ENCODE measurements at regions not wholly inside any gene's neighbourhood (a gene's known extent, or its start where the extent isn't known, plus 50 kb on each side); places are given as distances from the start of the nearest gene placed in this dataset.

DNA sequence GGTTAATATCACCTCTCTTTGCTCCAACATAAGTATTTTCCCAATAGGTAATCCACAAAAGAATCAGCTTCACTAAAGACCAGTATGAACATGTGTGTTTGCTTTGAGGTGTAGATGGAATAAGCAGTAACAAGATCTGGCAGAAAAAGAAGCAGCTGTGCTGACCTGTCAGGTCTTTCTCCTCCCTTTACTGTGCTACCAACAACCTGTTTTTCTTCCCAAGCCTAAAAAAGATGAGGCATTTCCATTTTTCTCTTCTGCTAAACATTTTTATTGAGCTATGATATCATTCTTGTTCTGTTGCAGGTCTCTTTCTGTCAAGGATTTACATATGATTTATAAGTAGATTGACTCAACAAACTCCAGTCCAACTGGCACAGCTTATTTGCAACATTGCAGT is 315.2 kb upstream of the GLI3 start:
- TF ChIP-seq, protein P1, sequence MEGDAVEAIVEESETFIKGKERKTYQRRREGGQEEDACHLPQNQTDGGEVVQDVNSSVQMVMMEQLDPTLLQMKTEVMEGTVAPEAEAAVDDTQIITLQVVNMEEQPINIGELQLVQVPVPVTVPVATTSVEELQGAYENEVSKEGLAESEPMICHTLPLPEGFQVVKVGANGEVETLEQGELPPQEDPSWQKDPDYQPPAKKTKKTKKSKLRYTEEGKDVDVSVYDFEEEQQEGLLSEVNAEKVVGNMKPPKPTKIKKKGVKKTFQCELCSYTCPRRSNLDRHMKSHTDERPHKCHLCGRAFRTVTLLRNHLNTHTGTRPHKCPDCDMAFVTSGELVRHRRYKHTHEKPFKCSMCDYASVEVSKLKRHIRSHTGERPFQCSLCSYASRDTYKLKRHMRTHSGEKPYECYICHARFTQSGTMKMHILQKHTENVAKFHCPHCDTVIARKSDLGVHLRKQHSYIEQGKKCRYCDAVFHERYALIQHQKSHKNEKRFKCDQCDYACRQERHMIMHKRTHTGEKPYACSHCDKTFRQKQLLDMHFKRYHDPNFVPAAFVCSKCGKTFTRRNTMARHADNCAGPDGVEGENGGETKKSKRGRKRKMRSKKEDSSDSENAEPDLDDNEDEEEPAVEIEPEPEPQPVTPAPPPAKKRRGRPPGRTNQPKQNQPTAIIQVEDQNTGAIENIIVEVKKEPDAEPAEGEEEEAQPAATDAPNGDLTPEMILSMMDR (IDR thresholded peaks at IDR 0.05), result no peak
- no peak for TF ChIP-seq RCOR1 (IDR thresholded peaks at IDR 0.05; ENCODE audit: low read length)
- TF ChIP-seq RAD21 (IDR thresholded peaks at IDR 0.05; ENCODE audit: low read length), result no peak
- TF ChIP-seq SMC3 (IDR thresholded peaks at IDR 0.05; ENCODE audit: low read depth, low read length), result no peak
- no peak for TF ChIP-seq EP300 (IDR thresholded peaks at IDR 0.05; ENCODE audit: borderline replicate concordance in 1 of 2, low read depth in 1 of 2, low read length in 1 of 2)
- TF ChIP-seq POLR2AphosphoS5 (IDR thresholded peaks at IDR 0.05; ENCODE audit: low read depth, low read length), result no peak
- TF ChIP-seq, protein P2, sequence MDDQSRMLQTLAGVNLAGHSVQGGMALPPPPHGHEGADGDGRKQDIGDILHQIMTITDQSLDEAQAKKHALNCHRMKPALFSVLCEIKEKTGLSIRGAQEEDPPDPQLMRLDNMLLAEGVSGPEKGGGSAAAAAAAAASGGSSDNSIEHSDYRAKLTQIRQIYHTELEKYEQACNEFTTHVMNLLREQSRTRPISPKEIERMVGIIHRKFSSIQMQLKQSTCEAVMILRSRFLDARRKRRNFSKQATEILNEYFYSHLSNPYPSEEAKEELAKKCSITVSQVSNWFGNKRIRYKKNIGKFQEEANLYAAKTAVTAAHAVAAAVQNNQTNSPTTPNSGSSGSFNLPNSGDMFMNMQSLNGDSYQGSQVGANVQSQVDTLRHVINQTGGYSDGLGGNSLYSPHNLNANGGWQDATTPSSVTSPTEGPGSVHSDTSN (IDR thresholded peaks at IDR 0.05), result no peak
- no peak for TF ChIP-seq EZH2phosphoT487 (IDR thresholded peaks at IDR 0.05; ENCODE audit: borderline replicate concordance, low read depth)
- TF ChIP-seq FOSL2 (IDR thresholded peaks at IDR 0.05; ENCODE audit: borderline replicate concordance, low read depth), result no peak
- TF ChIP-seq, protein P3, sequence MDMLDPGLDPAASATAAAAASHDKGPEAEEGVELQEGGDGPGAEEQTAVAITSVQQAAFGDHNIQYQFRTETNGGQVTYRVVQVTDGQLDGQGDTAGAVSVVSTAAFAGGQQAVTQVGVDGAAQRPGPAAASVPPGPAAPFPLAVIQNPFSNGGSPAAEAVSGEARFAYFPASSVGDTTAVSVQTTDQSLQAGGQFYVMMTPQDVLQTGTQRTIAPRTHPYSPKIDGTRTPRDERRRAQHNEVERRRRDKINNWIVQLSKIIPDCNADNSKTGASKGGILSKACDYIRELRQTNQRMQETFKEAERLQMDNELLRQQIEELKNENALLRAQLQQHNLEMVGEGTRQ (IDR thresholded peaks at IDR 0.05; ENCODE audit: borderline replicate concordance, low read depth, low read length), result no peak
- no peak for TF ChIP-seq YY1 (IDR thresholded peaks at IDR 0.05; ENCODE audit: low read depth)
- TF ChIP-seq, protein P4, sequence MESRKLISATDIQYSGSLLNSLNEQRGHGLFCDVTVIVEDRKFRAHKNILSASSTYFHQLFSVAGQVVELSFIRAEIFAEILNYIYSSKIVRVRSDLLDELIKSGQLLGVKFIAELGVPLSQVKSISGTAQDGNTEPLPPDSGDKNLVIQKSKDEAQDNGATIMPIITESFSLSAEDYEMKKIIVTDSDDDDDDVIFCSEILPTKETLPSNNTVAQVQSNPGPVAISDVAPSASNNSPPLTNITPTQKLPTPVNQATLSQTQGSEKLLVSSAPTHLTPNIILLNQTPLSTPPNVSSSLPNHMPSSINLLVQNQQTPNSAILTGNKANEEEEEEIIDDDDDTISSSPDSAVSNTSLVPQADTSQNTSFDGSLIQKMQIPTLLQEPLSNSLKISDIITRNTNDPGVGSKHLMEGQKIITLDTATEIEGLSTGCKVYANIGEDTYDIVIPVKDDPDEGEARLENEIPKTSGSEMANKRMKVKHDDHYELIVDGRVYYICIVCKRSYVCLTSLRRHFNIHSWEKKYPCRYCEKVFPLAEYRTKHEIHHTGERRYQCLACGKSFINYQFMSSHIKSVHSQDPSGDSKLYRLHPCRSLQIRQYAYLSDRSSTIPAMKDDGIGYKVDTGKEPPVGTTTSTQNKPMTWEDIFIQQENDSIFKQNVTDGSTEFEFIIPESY (IDR thresholded peaks at IDR 0.05; ENCODE audit: borderline replicate concordance, low read depth), result no peak
- no peak for TF ChIP-seq RFX5 (IDR thresholded peaks at IDR 0.05; ENCODE audit: low read length)

Data from SK-N-SH (cell line).